Trophoblast cell (in vitro differentiated cells and primary cell): ENCODE measurements at regions not wholly inside any gene's neighbourhood (a gene's known extent, or its start where the extent isn't known, plus 50 kb on each side); places are given as distances from the start of the nearest gene placed in this dataset.

Source experiments
- DNase-seq, 2 donors: peaks; one replicate each; pipeline ENCODE4 v3.0.0-alpha.2; 2016
- H2AFZ ChIP-seq: 2 replicates; pipeline ENCODE4 v1.6.1; 2013; ENCODE audit warnings: low read length, moderate library complexity, mild to moderate bottlenecking; ENCODE audit not compliant: insufficient read depth, poor library complexity
- H2AK5ac ChIP-seq: 2 replicates; pipeline ENCODE4 v1.6.1; 2013; ENCODE audit warnings: mild to moderate bottlenecking, low read length
- H2BK120ac ChIP-seq: 2 replicates; pipeline ENCODE4 v1.6.1; 2013; ENCODE audit warnings: low read length, mild to moderate bottlenecking, moderate library complexity; ENCODE audit not compliant: insufficient read depth, poor library complexity
- H2BK12ac ChIP-seq: 2 replicates; pipeline ENCODE4 v1.6.1; 2013; ENCODE audit warnings: mild to moderate bottlenecking, low read length, moderate library complexity
- H2BK5ac ChIP-seq: 2 replicates; pipeline ENCODE4 v1.6.1; 2013; ENCODE audit warnings: low read length, low read depth, moderate library complexity, mild to moderate bottlenecking; ENCODE audit not compliant: poor library complexity
- H3K14ac ChIP-seq: 2 replicates; pipeline ENCODE4 v1.6.1; 2013; ENCODE audit warnings: mild to moderate bottlenecking, low read length
- H3K18ac ChIP-seq: 2 replicates; pipeline ENCODE4 v1.6.1; 2013; ENCODE audit warnings: mild to moderate bottlenecking, low read length
- H3K23ac ChIP-seq: 2 replicates; pipeline ENCODE4 v1.6.1; 2013; ENCODE audit warnings: low read length
- H3K27ac ChIP-seq: 2 replicates; pipeline ENCODE4 v1.5.1; 2013; ENCODE audit warnings: low read depth, mild to moderate bottlenecking, inconsistent platforms, low read length, moderate library complexity
- H3K27me3 ChIP-seq: 2 replicates; pipeline ENCODE4 v1.6.1; 2013; ENCODE audit warnings: inconsistent platforms, mild to moderate bottlenecking, low read length, moderate library complexity; ENCODE audit not compliant: insufficient read depth
- H3K36me3 ChIP-seq, 2 experiments: 1 replicate in 1 of 2; 2 replicates in 1 of 2; pipeline ENCODE4 v1.6.1; 2013; ENCODE audit warnings: low read length in 2 of 2, mild to moderate bottlenecking in 2 of 2, moderate library complexity in 1 of 2; ENCODE audit not compliant: insufficient read depth in 2 of 2, control insufficient read depth in 1 of 2
- H3K4ac ChIP-seq: 2 replicates; pipeline ENCODE4 v1.6.1; 2013; ENCODE audit warnings: low read depth, mild to moderate bottlenecking, low read length, moderate library complexity
- H3K4me1 ChIP-seq, 2 experiments: 1 replicate in 1 of 2; 2 replicates in 1 of 2; pipeline ENCODE4 v1.6.1; 2013; ENCODE audit warnings: low read length in 2 of 2, mild to moderate bottlenecking in 2 of 2, moderate library complexity in 1 of 2; ENCODE audit not compliant: insufficient read depth in 2 of 2, control insufficient read depth in 1 of 2
- H3K4me2 ChIP-seq: 2 replicates; pipeline ENCODE4 v1.6.1; 2013; ENCODE audit warnings: inconsistent platforms, mild to moderate bottlenecking, low read length, moderate library complexity
- H3K4me3 ChIP-seq: 2 replicates; pipeline ENCODE4 v1.5.1; 2013; ENCODE audit warnings: mild to moderate bottlenecking, low read depth, low read length, inconsistent platforms
- H3K79me1 ChIP-seq: one replicate; pipeline ENCODE4 v1.6.1; 2013; ENCODE audit warnings: low read length
- H3K79me2 ChIP-seq: 2 replicates; pipeline ENCODE4 v1.6.1; 2013; ENCODE audit warnings: low read length, mild to moderate bottlenecking; ENCODE audit not compliant: control insufficient read depth, insufficient read depth, poor library complexity
- H3K9ac ChIP-seq: 2 replicates; pipeline ENCODE4 v1.6.1; 2013; ENCODE audit warnings: mild to moderate bottlenecking, low read length
- H3K9me3 ChIP-seq: 2 replicates; pipeline ENCODE4 v1.6.1; 2013; ENCODE audit warnings: low read depth, mild to moderate bottlenecking, control low read depth, inconsistent platforms, low read length; ENCODE audit not compliant: insufficient read depth
- H4K12ac ChIP-seq: 2 replicates; pipeline ENCODE4 v1.6.1; 2013; ENCODE audit warnings: low read depth, mild to moderate bottlenecking, low read length, moderate library complexity
- H4K8ac ChIP-seq: 2 replicates; pipeline ENCODE4 v1.6.1; 2013; ENCODE audit warnings: low read depth, mild to moderate bottlenecking, low read length, moderate library complexity
- H4K91ac ChIP-seq: one replicate; pipeline ENCODE4 v1.6.1; 2013; ENCODE audit warnings: low read depth, mild to moderate bottlenecking, low read length, moderate library complexity
- WGBS: extraction: QIAGEN DNeasy Blood & Tissue Kit; methylation state at CpG from one replicate; pipeline ENCODE4 v1.1.7; 2013; ENCODE audit warnings: missing lambda C conversion rate; ENCODE audit not compliant: insufficient read length, insufficient coverage; ENCODE audit errors: extremely low coverage; 5-methylcytosine and 5-hydroxymethylcytosine counted together

DNA sequence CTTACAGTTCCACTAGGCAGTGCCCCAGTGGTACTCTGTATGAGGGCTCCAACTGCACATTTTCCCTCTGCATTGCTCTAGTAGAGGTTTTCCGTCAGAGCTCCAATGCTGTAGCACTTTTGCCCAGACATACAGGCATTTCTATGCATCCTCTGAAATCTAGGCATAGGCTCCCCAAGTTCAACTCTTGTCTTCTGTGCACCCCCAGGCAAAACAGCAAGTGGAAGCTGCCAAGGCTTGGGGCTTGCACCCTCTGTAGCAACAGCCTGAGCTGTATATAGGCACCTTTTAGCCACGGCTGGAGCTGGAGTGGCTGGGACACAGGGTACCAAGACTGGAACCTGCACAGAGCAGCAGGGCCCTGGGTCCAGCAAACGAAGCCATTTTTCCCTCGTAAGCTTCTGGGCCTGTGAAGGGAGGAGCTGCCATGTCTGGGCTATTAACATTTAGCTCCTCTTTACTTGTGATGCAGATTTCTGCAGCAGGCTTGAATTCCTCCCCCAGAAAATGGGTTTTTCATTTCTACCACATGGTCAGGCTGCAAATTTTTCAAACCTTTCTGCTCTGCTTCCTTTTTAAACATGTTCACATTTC, 596.2 kb upstream of the ADGRB3 start:
- H4K12ac ChIP-seq = no peak overlapping the region
- no peaks in the 10 kb centered on the region for H3K27me3 ChIP-seq
- H3K36me3 ChIP-seq = no peaks in the 10 kb centered on the region
- H2BK5ac ChIP-seq = no peak overlapping the region
- no peak overlapping the region for H3K14ac ChIP-seq
- WGBS = no CpG with 5 or more reads among the region's 4 CpGs
- H3K4me3 ChIP-seq = no peak overlapping the region
- no peak overlapping the region for H2BK120ac ChIP-seq
- H2AFZ ChIP-seq = no peak overlapping the region
- no peaks in the 10 kb centered on the region for H3K4me1 ChIP-seq
- no peak overlapping the region for H3K23ac ChIP-seq
- H3K79me1 ChIP-seq = no peaks in the 10 kb centered on the region
- no peak overlapping the region for H3K9ac ChIP-seq
- no peak overlapping the region for H4K8ac ChIP-seq
- H3K4ac ChIP-seq = no peak overlapping the region
- H3K79me2 ChIP-seq = no peaks in the 10 kb centered on the region
- no peak overlapping the region for H2AK5ac ChIP-seq
- no peak overlapping the region for H3K18ac ChIP-seq
- H3K4me2 ChIP-seq = no peak overlapping the region
- no peaks in the 10 kb centered on the region for H3K9me3 ChIP-seq
- no peak overlapping the region for H3K27ac ChIP-seq
- H2BK12ac ChIP-seq = no peak overlapping the region
- H4K91ac ChIP-seq = no peak overlapping the region
- no peak for DNase-seq

DNA sequence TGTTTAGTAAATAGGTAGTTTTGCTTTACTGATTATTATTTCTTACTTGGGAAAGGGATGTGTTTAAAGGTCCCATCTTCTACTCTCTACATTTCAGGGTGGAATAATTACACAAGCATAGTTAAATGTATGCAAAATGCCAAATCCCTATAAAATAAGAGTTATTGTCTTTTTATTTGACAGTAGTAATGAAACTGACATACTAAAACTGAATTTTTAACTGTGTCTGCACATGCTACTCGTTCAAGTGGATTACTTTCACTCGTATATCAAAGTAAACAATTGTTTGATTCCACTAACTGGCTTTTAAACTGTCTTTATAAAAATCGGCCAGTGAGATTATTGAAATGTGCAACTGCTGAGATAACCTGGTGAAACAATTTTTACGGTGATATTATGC, 602.9 kb upstream of the ADGRB3 start:
- no peak overlapping the region for H4K12ac ChIP-seq
- H2AK5ac ChIP-seq = no peak overlapping the region
- H3K23ac ChIP-seq = no peak overlapping the region
- H3K4me2 ChIP-seq = no peak overlapping the region
- H3K14ac ChIP-seq = no peak overlapping the region
- H3K79me2 ChIP-seq = no peaks in the 10 kb centered on the region
- H3K18ac ChIP-seq = no peak overlapping the region
- H3K27ac ChIP-seq = no peak overlapping the region
- no peak for DNase-seq
- no peak overlapping the region for H2BK12ac ChIP-seq
- H3K36me3 ChIP-seq = no peaks in the 10 kb centered on the region
- no peak overlapping the region for H3K9ac ChIP-seq
- no peak overlapping the region for H4K8ac ChIP-seq
- no peaks in the 10 kb centered on the region for H3K9me3 ChIP-seq
- no peak overlapping the region for H3K4ac ChIP-seq
- H2BK120ac ChIP-seq = no peak overlapping the region
- no peaks in the 10 kb centered on the region for H3K79me1 ChIP-seq
- no peak overlapping the region for H2AFZ ChIP-seq
- H3K27me3 ChIP-seq = no peaks in the 10 kb centered on the region
- no CpG with 5 or more reads among the region's 4 CpGs for WGBS
- H2BK5ac ChIP-seq = no peak overlapping the region
- no peaks in the 10 kb centered on the region for H3K4me1 ChIP-seq
- H3K4me3 ChIP-seq = no peak overlapping the region
- no peak overlapping the region for H4K91ac ChIP-seq

DNA sequence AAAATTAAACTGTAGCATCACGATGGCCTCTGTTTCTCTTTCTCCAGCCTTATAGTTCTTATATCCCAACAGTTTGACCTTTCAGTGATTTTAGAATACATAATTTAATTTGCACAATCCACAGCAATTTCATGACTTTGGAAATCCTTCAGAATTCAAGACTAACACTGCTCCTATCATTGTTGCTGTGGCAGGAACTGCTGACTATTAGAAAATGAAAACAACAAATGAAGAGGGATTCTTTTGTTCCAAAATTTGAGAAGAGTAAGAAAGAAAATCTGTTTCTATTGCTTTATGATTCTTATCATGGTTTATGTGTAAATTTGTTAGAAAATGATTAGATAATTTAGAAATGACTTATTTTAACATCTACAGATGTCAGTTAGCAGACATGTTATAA, 604.0 kb upstream of the ADGRB3 start:
- H3K4me2 ChIP-seq = no peak overlapping the region

DNA sequence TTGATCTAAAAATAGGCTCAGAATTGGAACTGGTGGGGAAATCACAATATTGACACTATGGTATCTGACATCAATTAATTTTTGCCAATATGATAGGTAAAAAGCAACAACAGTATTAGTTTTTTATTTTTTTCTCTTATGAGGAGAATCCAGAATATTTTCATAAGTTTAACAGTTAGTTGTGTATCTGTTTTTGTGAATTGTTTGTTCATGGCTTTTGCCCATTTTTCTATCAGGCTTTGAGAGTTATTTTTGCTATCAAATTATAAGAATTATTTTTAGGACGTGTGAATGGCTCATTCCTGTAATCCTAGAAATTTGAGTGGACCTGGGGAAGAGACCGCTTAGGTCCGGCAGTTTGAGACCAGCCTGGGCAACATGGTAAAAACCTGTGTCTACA, 608.6 kb upstream of the ADGRB3 start:
- WGBS = no CpG with 5 or more reads among the region's 3 CpGs

More for the DNA sequence above, 604.0 kb upstream of the ADGRB3 start:
- Histone ChIP-seq H3K36me3 (no peaks in the 10 kb centered on the region), H3K4me1 (no peaks in the 10 kb centered on the region), H3K4me3 (no peak overlapping the region), H3K4ac (no peak overlapping the region), H2BK12ac (no peak overlapping the region), H3K9ac (no peak overlapping the region), H2BK120ac (no peak overlapping the region), H3K9me3 (no peaks in the 10 kb centered on the region), H3K18ac (no peak overlapping the region), H2BK5ac (no peak overlapping the region), H3K79me2 (no peaks in the 10 kb centered on the region), H2AFZ (no peak overlapping the region), H4K8ac (no peak overlapping the region), H3K27ac (no peak overlapping the region), H3K14ac (no peak overlapping the region), H3K27me3 (no peaks in the 10 kb centered on the region), H4K12ac (no peak overlapping the region), H4K91ac (no peak overlapping the region), H3K23ac (no peak overlapping the region), H3K79me1 (no peaks in the 10 kb centered on the region), H2AK5ac (no peak overlapping the region)
- no CpG with 5 or more reads among the region's 1 CpG for WGBS
- no peak for DNase-seq

More for the DNA sequence above, 608.6 kb upstream of the ADGRB3 start:
- no peak overlapping the region for H4K12ac ChIP-seq
- H2BK120ac ChIP-seq = no peak overlapping the region
- no peak overlapping the region for H4K8ac ChIP-seq
- H3K4me1 ChIP-seq = no peaks in the 10 kb centered on the region
- no peak overlapping the region for H3K4me2 ChIP-seq
- H3K9me3 ChIP-seq = no peaks in the 10 kb centered on the region
- H3K79me2 ChIP-seq = no peaks in the 10 kb centered on the region
- no peak overlapping the region for H4K91ac ChIP-seq
- no peak overlapping the region for H3K9ac ChIP-seq
- H3K4me3 ChIP-seq = no peak overlapping the region
- no peak overlapping the region for H2AK5ac ChIP-seq
- no peaks in the 10 kb centered on the region for H3K27me3 ChIP-seq
- no peak overlapping the region for H3K4ac ChIP-seq
- no peak overlapping the region for H2BK12ac ChIP-seq
- no peak overlapping the region for H3K23ac ChIP-seq
- H3K18ac ChIP-seq = no peak overlapping the region
- H3K14ac ChIP-seq = no peak overlapping the region
- H3K79me1 ChIP-seq = no peaks in the 10 kb centered on the region
- no peak overlapping the region for H2BK5ac ChIP-seq
- no peak overlapping the region for H3K27ac ChIP-seq
- H3K36me3 ChIP-seq = no peaks in the 10 kb centered on the region
- no peak overlapping the region for H2AFZ ChIP-seq
- DNase-seq = no peak
